Lower lobe of right lung (tissue), 2 donors: ENCODE measurements at regions not wholly inside any gene's neighbourhood (a gene's known extent, or its start where the extent isn't known, plus 50 kb on each side); places are given as distances from the start of the nearest gene placed in this dataset.

Experiments used
- ATAC-seq, 2 donors: fragments of 200-7000 bp; cut with Tn5 transposase; one replicate each; pipeline ENCODE4 v1.9.1; 2020 to 2022; ENCODE audit warnings: mild to moderate bottlenecking in 2 of 2, moderate library complexity in 2 of 2
- DNase-seq: peaks from one replicate; pipeline ENCODE4 v3.0.0-alpha.2; 2020
- H3K27ac ChIP-seq: fragments of 200-600 bp; one replicate; pipeline ENCODE4 v1.8.0; 2022
- H3K27me3 ChIP-seq: fragments of 200-600 bp; one replicate; pipeline ENCODE4 v1.8.0; 2022; ENCODE audit warnings: low read depth
- H3K36me3 ChIP-seq: fragments of 200-600 bp; one replicate; pipeline ENCODE4 v1.8.0; 2022; ENCODE audit warnings: mild to moderate bottlenecking
- H3K4me1 ChIP-seq: fragments of 200-600 bp; one replicate; pipeline ENCODE4 v1.8.0; 2022
- H3K4me3 ChIP-seq: fragments of 200-600 bp; one replicate; pipeline ENCODE4 v1.8.0; 2022; ENCODE audit warnings: mild to moderate bottlenecking
- H3K9me3 ChIP-seq: fragments of 200-600 bp; one replicate; pipeline ENCODE4 v1.8.0; 2022
- CTCF ChIP-seq: fragments of 200-600 bp; IDR thresholded peaks from one replicate; pipeline ENCODE4 v1.8.0; 2022; ENCODE audit warnings: antibody characterized with exemption, mild to moderate bottlenecking
- intact Hi-C: fragments of 100-400 bp; cut with DNase I; formaldehyde crosslinking; loops from one replicate; pipeline ENCODE4 v1.11.0; 2022
- donor health status: DM: no; HTN: yes; CAD: no; lungs with severe emphysema.

- H3K4me3 ChIP-seq = no peak overlapping the region
- DNase-seq (no peak), ATAC-seq (no peak)
- H3K27me3 ChIP-seq = no peaks in the 10 kb centered on the region
- no peaks in the 10 kb centered on the region for H3K4me1 ChIP-seq
- intact Hi-C loops = no loop called here
- TF ChIP-seq CTCF = no peak
- H3K9me3 ChIP-seq = no peaks in the 10 kb centered on the region
- H3K27ac ChIP-seq = no peak overlapping the region
- no peaks in the 10 kb centered on the region for H3K36me3 ChIP-seq
Observed at GRCh38 chrX:148268673-148269072, 231.7 kb upstream of the AFF2 start.

- no peak overlapping the region for H3K27ac ChIP-seq
- no peaks in the 10 kb centered on the region for H3K9me3 ChIP-seq
- no peak for DNase-seq
- intact Hi-C loops = no loop called here
- TF ChIP-seq CTCF = no peak
- H3K27me3 ChIP-seq = no peaks in the 10 kb centered on the region
- no peaks in the 10 kb centered on the region for H3K36me3 ChIP-seq
- ATAC-seq = no peak
- no peak overlapping the region for H3K4me3 ChIP-seq
- H3K4me1 ChIP-seq = no peaks in the 10 kb centered on the region
Observed at GRCh38 chrX:148269513-148269912, 230.9 kb upstream of the AFF2 start.

DNA sequence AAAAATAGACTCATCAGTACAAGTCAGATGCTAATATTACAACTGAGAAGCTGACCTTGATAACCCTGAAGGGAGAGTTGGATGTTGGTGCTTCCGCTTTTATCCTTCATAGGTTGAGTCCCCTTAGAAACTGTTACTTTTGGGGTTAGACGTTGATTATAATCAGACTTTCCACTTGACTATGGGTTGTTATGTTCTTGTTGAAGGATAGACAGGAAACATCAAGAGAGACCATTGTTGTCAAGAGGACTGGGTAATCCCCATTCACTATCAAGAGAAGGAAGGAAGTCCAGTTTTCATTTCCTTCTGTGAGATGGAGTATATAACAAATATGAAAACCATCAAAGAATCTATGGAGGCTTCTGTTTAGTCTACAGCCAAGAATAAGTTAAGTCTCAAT is 229.9 kb upstream of the AFF2 start:
- H3K9me3 ChIP-seq = no peaks in the 10 kb centered on the region
- intact Hi-C loops = no loop called here
- ATAC-seq = no peak
- no peak for DNase-seq
- H3K27ac ChIP-seq = no peak overlapping the region
- H3K4me3 ChIP-seq = no peak overlapping the region
- no peaks in the 10 kb centered on the region for H3K27me3 ChIP-seq
- H3K4me1 ChIP-seq = no peaks in the 10 kb centered on the region
- TF ChIP-seq CTCF = no peak
- H3K36me3 ChIP-seq = no peaks in the 10 kb centered on the region

GRCh38 chrX:148271263-148271662 is 229.2 kb upstream of the AFF2 start:
- no peak for TF ChIP-seq CTCF
- Histone ChIP-seq H3K4me3 (no peak overlapping the region), H3K27me3 (no peaks in the 10 kb centered on the region), H3K9me3 (no peaks in the 10 kb centered on the region), H3K4me1 (no peaks in the 10 kb centered on the region), H3K36me3 (no peaks in the 10 kb centered on the region), H3K27ac (no peak overlapping the region)
- intact Hi-C loops = no loop called here
- ATAC-seq (no peak), DNase-seq (no peak)

- Histone ChIP-seq H3K27me3 (no peaks in the 10 kb centered on the region), H3K36me3 (no peaks in the 10 kb centered on the region), H3K4me3 (no peak overlapping the region), H3K4me1 (no peaks in the 10 kb centered on the region), H3K27ac (no peak overlapping the region), H3K9me3 (no peaks in the 10 kb centered on the region)
- no peak for TF ChIP-seq CTCF
- ATAC-seq (no peak), DNase-seq (no peak)
- intact Hi-C loops = no loop called here
Observed at GRCh38 chrX:148281920-148282319, 218.5 kb upstream of the AFF2 start.

DNA sequence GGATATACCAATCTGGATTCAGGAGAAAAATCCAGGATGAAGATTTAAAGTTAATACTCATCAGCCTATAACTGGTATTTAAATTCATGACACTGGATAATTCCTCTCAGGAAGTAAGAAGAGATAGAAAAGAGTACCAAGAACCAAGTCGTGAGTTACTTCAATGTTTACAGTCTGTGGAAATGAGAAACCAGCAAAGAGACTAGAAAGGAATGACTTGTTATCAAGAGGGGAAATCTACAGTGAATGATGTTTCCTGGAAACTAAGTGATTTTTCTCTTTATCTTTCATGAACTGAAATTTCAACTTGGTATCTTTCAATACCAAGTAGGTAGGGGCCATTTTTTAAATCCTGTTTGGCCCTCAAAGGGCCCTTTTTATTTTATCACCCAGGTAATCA is 217.9 kb upstream of the AFF2 start:
- no peak for DNase-seq
- no peak for TF ChIP-seq CTCF
- no peaks in the 10 kb centered on the region for H3K36me3 ChIP-seq
- H3K4me1 ChIP-seq = no peaks in the 10 kb centered on the region
- no peaks in the 10 kb centered on the region for H3K27me3 ChIP-seq
- H3K27ac ChIP-seq = no peak overlapping the region
- no peak for ATAC-seq
- intact Hi-C loops = no loop called here
- H3K4me3 ChIP-seq = no peak overlapping the region
- no peaks in the 10 kb centered on the region for H3K9me3 ChIP-seq
